CD1c-positive myeloid dendritic cell (primary cell): ENCODE measurements at regions not wholly inside any gene's neighbourhood (a gene's known extent, or its start where the extent isn't known, plus 50 kb on each side); places are given as distances from the start of the nearest gene placed in this dataset.

ENCODE experiments used
- DNase-seq: peaks from one replicate; pipeline ENCODE4 v3.0.0-alpha.2; 2016; ENCODE audit errors: extremely low spot score

GRCh38 chr1:213868482-213868881 lies 119.3 kb upstream of the PROX1 start:
- DNase-seq, result no peak

- no peak for DNase-seq
Observed at GRCh38 chr1:213871179-213871578, 116.6 kb upstream of the PROX1 start.

- DNase-seq, result no peak
Observed at GRCh38 chr1:213874789-213875188, 113.0 kb upstream of the PROX1 start.

GRCh38 chr1:213876531-213876930 lies 111.2 kb upstream of the PROX1 start:
- no peak for DNase-seq

- no peak for DNase-seq
Observed at GRCh38 chr1:213883618-213884017, 104.2 kb upstream of the PROX1 start.

GRCh38 chr1:213884402-213884801 lies 103.4 kb upstream of the PROX1 start:
- no peak for DNase-seq

- no peak for DNase-seq
Observed at GRCh38 chr1:213884942-213885341, 102.8 kb upstream of the PROX1 start.

GRCh38 chr1:213887842-213888241 lies 99.9 kb upstream of the PROX1 start:
- no peak for DNase-seq

GRCh38 chr1:213891989-213892902 lies 95.5 kb upstream of the PROX1 start:
- DNase-seq, result no peak

- no peak for DNase-seq
Observed at GRCh38 chr1:213898684-213899083, 89.1 kb upstream of the PROX1 start.

GRCh38 chr1:213899413-213899812 lies 88.4 kb upstream of the PROX1 start:
- no peak for DNase-seq

GRCh38 chr1:213905344-213905743 lies 82.4 kb upstream of the PROX1 start:
- DNase-seq, result no peak

GRCh38 chr1:213908521-213908920 lies 79.3 kb upstream of the PROX1 start:
- DNase-seq, result no peak

- no peak for DNase-seq
Observed at GRCh38 chr1:213914392-213914791, 73.4 kb upstream of the PROX1 start.

GRCh38 chr1:213921311-213921710 lies 66.5 kb upstream of the PROX1 start:
- no peak for DNase-seq

- DNase-seq, result no peak
Observed at GRCh38 chr1:213921712-213922111, 66.1 kb upstream of the PROX1 start.

GRCh38 chr1:213925531-213926182 lies 62.1 kb upstream of the PROX1 start:
- DNase-seq, result no peak

- no peak for DNase-seq
Observed at GRCh38 chr1:213927846-213928245, 59.9 kb upstream of the PROX1 start.

GRCh38 chr1:213929398-213929797 lies 58.4 kb upstream of the PROX1 start:
- DNase-seq, result no peak

GRCh38 chr1:213931836-213932235 lies 55.9 kb upstream of the PROX1 start:
- no peak for DNase-seq

- DNase-seq, result no peak
Observed at GRCh38 chr1:213933336-213933735, 54.4 kb upstream of the PROX1 start.

- no peak for DNase-seq
Observed at GRCh38 chr1:213934649-213935048, 53.1 kb upstream of the PROX1 start.

- DNase-seq, result no peak
Observed at GRCh38 chr1:213936571-213936970, 51.2 kb upstream of the PROX1 start.
